Activated CD8-positive, alpha-beta T cell treated with anti-CD3 and anti-CD28 coated beads, Interleukin-2, amount 10 ng/mL, durations not matched to agents 7 days and 5 days (primary cell): ENCODE measurements at regions not wholly inside any gene's neighbourhood (a gene's known extent, or its start where the extent isn't known, plus 50 kb on each side); places are given as distances from the start of the nearest gene placed in this dataset.

Experiments used
- ATAC-seq: fragments of 150-1000 bp; cut with Tn5 transposase; one replicate; pipeline ENCODE4 v1.10.0; 2021; ENCODE audit warnings: moderate library complexity
- CTCF ChIA-PET: fragments of 350-600 bp; sonication (Branson Sonifier 250); formaldehyde crosslinking; loops from one replicate; lab custom pipeline; 2021; ENCODE audit warnings: antibody characterized with exemption; lab: Charles Lee
- POLR2A ChIA-PET: fragments of 350-600 bp; sonication (Branson Sonifier 250); formaldehyde crosslinking; loops from one replicate; lab custom pipeline; 2021; ENCODE audit warnings: antibody characterized with exemption; lab: Charles Lee
- DNase-seq: peaks from one replicate; pipeline ENCODE4 v3.0.0-alpha.2; 2020
- H3K27ac Mint-ChIP-seq: one replicate; pipeline ENCODE4 v1.8.0; 2021; ENCODE audit warnings: mild to moderate bottlenecking, mixed read lengths
- H3K27me3 Mint-ChIP-seq: one replicate; pipeline ENCODE4 v1.8.0; 2021; ENCODE audit warnings: low read depth, mixed read lengths
- H3K36me3 Mint-ChIP-seq: one replicate; pipeline ENCODE4 v1.8.0; 2021; ENCODE audit warnings: low read depth, mixed read lengths
- H3K4me1 Mint-ChIP-seq: one replicate; pipeline ENCODE4 v1.8.0; 2021; ENCODE audit warnings: low read depth, mixed read lengths
- H3K4me3 Mint-ChIP-seq: one replicate; pipeline ENCODE4 v1.8.0; 2021; ENCODE audit warnings: mild to moderate bottlenecking, mixed read lengths
- H3K9me3 Mint-ChIP-seq: one replicate; pipeline ENCODE4 v1.8.0; 2022; ENCODE audit warnings: mixed read lengths; ENCODE audit not compliant: insufficient read depth

GRCh38 chr12:124683152-124684124 is 116.0 kb upstream of the NCOR2 start:
- H3K36me3 Mint-ChIP-seq = no peaks in the 10 kb centered on the region
- H3K4me1 Mint-ChIP-seq = peaks cover 41% of the 10 kb centered on the region
- DNase-seq = no peak
- no peak overlapping the region for H3K4me3 Mint-ChIP-seq
- CTCF ChIA-PET = no interaction called here
- POLR2A ChIA-PET = no interaction called here
- H3K9me3 Mint-ChIP-seq = no peaks in the 10 kb centered on the region
- no peak overlapping the region for H3K27ac Mint-ChIP-seq
- no peak for ATAC-seq
- no peaks in the 10 kb centered on the region for H3K27me3 Mint-ChIP-seq

- Mint-ChIP-seq H3K4me1 (peaks cover 33% of the 10 kb centered on the region), H3K4me3 (no peak overlapping the region), H3K27ac (no peak overlapping the region), H3K36me3 (no peaks in the 10 kb centered on the region), H3K27me3 (no peaks in the 10 kb centered on the region), H3K9me3 (no peaks in the 10 kb centered on the region)
- POLR2A ChIA-PET = no interaction called here
- DNase-seq (no peak), ATAC-seq (no peak)
- CTCF ChIA-PET = no interaction called here
Measured at GRCh38 chr12:124682425-124683151, 115.2 kb upstream of the NCOR2 start.

GRCh38 chr12:124681779-124682391 is 114.5 kb upstream of the NCOR2 start:
- H3K27me3 Mint-ChIP-seq = no peaks in the 10 kb centered on the region
- no peak for ATAC-seq
- no peaks in the 10 kb centered on the region for H3K9me3 Mint-ChIP-seq
- no peaks in the 10 kb centered on the region for H3K36me3 Mint-ChIP-seq
- ChIA-PET CTCF (no interaction called here), POLR2A (no interaction called here)
- no peak for DNase-seq
- H3K27ac Mint-ChIP-seq = no peak overlapping the region
- no peak overlapping the region for H3K4me3 Mint-ChIP-seq
- H3K4me1 Mint-ChIP-seq = peaks cover 26% of the 10 kb centered on the region

DNA sequence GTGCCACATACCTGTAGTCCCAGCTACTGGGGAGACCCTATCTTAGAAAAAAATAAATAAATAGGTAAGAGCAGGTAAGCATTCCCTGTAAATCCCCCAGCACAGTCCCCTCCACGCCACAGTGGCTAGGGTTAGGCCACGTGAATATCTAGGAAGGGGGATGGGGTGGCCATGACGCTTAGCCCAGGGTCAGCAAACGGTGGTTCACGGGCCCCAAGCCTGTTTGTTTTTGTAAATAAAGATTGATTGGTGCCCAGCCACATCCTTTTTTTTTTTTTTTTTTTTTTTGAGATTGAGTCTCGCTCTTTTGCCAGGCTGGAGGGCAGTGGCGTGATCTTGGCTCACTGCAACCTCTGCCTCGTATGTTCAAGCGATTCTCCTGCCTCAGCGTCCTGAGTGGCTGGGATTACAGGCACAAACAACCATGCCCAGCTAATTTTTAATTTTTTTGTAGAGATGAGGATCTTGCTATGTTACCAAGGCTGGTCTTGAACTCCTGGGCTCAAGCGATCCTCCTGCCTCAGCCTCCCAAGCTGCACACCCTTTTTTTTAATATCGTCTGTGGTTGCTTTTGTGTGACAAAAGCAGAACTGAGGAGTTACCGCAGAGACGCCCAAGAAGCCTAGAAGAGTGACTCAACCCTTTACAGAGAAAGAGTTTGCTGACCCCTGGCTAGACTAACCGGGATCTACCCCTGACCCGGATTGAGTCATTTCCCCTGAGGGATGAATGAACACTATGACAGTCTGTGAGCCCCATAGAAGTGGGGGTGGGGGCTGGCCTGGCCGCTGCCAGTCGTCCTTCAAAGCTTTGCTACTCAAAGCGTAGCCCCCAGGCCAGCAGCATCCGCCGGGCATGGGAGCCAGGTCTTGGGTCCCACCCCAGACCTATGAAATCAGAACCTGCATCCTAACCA is 113.7 kb upstream of the NCOR2 start:
- Mint-ChIP-seq H3K27me3 (no peaks in the 10 kb centered on the region), H3K4me1 (peaks cover 20% of the 10 kb centered on the region), H3K27ac (no peak overlapping the region), H3K36me3 (no peaks in the 10 kb centered on the region), H3K4me3 (no peak overlapping the region), H3K9me3 (no peaks in the 10 kb centered on the region)
- ATAC-seq (no peak), DNase-seq (no peak)
- ChIA-PET POLR2A (no interaction called here), CTCF (no interaction called here)

GRCh38 chr12:124679533-124680371 is 112.3 kb upstream of the NCOR2 start:
- H3K4me3 Mint-ChIP-seq = no peak overlapping the region
- H3K4me1 Mint-ChIP-seq = peaks cover 6% of the 10 kb centered on the region
- POLR2A ChIA-PET = no interaction called here
- no peak for ATAC-seq
- H3K36me3 Mint-ChIP-seq = no peaks in the 10 kb centered on the region
- DNase-seq = no peak
- no peak overlapping the region for H3K27ac Mint-ChIP-seq
- H3K27me3 Mint-ChIP-seq = no peaks in the 10 kb centered on the region
- H3K9me3 Mint-ChIP-seq = no peaks in the 10 kb centered on the region
- CTCF ChIA-PET = no interaction called here

- CTCF ChIA-PET = no interaction called here
- Mint-ChIP-seq H3K36me3 (no peaks in the 10 kb centered on the region), H3K4me3 (no peak overlapping the region), H3K4me1 (peaks cover 1% of the 10 kb centered on the region), H3K27ac (no peak overlapping the region), H3K27me3 (no peaks in the 10 kb centered on the region), H3K9me3 (no peaks in the 10 kb centered on the region)
- ATAC-seq = no peak
- no peak for DNase-seq
- POLR2A ChIA-PET = no interaction called here
Measured at GRCh38 chr12:124679047-124679446, 111.6 kb upstream of the NCOR2 start.

DNA sequence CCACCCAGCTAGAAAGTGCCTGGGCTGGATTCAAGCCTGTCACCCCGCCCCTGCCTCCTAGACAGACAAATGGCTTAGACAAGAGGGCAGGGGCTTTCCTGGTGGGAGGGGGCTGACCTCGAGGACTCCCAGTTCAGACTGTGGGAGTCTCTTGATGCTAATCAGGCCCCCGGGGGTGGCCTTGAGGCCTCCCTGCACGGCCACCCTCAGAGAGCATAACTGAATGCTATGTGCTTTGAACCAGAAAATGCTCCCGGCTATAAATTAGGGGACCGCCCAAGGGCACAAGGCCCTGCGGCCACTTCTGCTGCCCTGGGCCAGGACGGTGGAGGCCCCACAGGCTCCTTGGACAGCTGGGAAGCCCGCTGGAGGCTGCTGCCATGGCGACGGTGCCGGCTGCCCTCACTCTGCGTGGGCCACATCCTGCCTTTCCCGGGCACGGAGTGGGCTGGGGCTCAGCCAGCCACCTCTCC is 111.0 kb upstream of the NCOR2 start:
- POLR2A ChIA-PET = no interaction called here
- Mint-ChIP-seq H3K27ac (no peak overlapping the region), H3K27me3 (no peaks in the 10 kb centered on the region), H3K4me3 (no peak overlapping the region), H3K36me3 (no peaks in the 10 kb centered on the region), H3K4me1 (peaks cover 1% of the 10 kb centered on the region), H3K9me3 (no peaks in the 10 kb centered on the region)
- CTCF ChIA-PET = no interaction called here
- DNase-seq = no peak
- ATAC-seq = no peak

GRCh38 chr12:124677552-124678356 is 110.3 kb upstream of the NCOR2 start:
- Mint-ChIP-seq H3K4me1 (peaks cover 1% of the 10 kb centered on the region), H3K27ac (no peak overlapping the region), H3K36me3 (no peaks in the 10 kb centered on the region), H3K27me3 (no peaks in the 10 kb centered on the region), H3K4me3 (no peak overlapping the region), H3K9me3 (no peaks in the 10 kb centered on the region)
- ChIA-PET CTCF (no interaction called here), POLR2A (no interaction called here)
- ATAC-seq (no peak), DNase-seq (no peak)

DNA sequence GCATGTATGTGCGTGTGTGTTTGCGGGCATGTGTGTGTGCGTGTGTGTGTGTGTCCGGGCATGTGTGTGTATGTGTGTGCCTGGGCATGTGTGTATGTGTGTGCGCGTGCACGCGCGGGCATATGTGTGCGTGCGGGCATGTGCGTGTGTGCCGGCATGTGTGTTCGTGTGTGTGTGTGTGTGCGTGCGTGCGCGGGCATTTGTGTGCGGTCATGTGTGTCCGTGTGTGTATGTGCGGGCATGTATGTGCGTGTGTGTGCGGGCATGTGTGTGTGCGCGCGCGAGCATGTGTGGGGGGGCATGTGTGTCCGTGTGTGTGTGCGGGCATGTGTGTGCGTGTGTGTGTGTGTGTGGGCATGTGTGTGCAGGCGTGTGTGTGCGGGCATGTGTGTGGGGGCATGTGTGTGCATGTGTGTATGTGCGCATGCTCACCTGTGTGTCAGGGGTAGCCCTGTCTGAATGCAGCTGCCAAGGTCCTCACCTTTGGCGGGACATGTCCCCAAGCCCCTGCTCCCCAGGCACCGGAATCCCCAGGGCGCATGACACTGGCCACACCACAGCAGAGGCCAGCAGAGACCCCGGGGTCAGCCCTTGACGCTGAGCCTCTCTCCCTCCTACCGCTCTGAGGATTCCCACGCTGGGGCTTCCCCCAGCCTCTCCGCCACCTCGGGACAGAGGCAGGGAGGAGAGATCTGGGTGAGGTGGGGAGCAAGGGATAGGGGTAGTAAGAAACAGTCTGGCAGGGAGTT is 109.5 kb upstream of the NCOR2 start:
- ChIA-PET POLR2A (no interaction called here), CTCF (no interaction called here)
- Mint-ChIP-seq H3K36me3 (no peaks in the 10 kb centered on the region), H3K4me1 (peaks cover 1% of the 10 kb centered on the region), H3K27ac (no peak overlapping the region), H3K4me3 (no peak overlapping the region), H3K27me3 (no peaks in the 10 kb centered on the region), H3K9me3 (no peaks in the 10 kb centered on the region)
- no peak for DNase-seq
- no peak for ATAC-seq
